Psoas muscle (tissue), 7 donors: ENCODE measurements at regions not wholly inside any gene's neighbourhood (a gene's known extent, or its start where the extent isn't known, plus 50 kb on each side); places are given as distances from the start of the nearest gene placed in this dataset.

ENCODE experiments used
- ATAC-seq, 4 donors: fragments of 200-7000 bp; cut with Tn5 transposase; one replicate each; pipeline ENCODE4 v1.9.1; 2020; ENCODE audit warnings: moderate library complexity in 3 of 4, mild to moderate bottlenecking in 2 of 4
- DNase-seq, 2 donors: peaks; one replicate each; pipeline ENCODE4 v3.0.0-alpha.2; 2020
- H3K27ac ChIP-seq: fragments of 200-600 bp; one replicate; pipeline ENCODE4 v1.8.0; 2022
- H3K27me3 ChIP-seq, 3 donors: fragments of 200-600 bp in 1 of 3; one replicate each; pipeline versions ENCODE4 v1.6.1 to v1.8.0; 2013 to 2022; ENCODE audit warnings: low read length in 2 of 3, mild to moderate bottlenecking in 2 of 3, moderate library complexity in 1 of 3; ENCODE audit not compliant: insufficient read depth in 3 of 3
- H3K36me3 ChIP-seq, 2 donors: fragments of 200-600 bp in 1 of 2; one replicate each; pipeline versions ENCODE4 v1.6.1 to v1.8.0; 2013 to 2022; ENCODE audit warnings: low read depth in 1 of 2, mild to moderate bottlenecking in 1 of 2, moderate library complexity in 1 of 2; ENCODE audit not compliant: insufficient read depth in 1 of 2
- H3K4me1 ChIP-seq: fragments of 200-600 bp; one replicate; pipeline ENCODE4 v1.8.0; 2022
- H3K4me3 ChIP-seq: fragments of 200-600 bp; one replicate; pipeline ENCODE4 v1.8.0; 2022; ENCODE audit warnings: mild to moderate bottlenecking
- H3K9me3 ChIP-seq: fragments of 200-600 bp; one replicate; pipeline ENCODE4 v1.8.0; 2022
- CTCF ChIP-seq: fragments of 200-600 bp; IDR thresholded peaks from one replicate; pipeline ENCODE4 v1.8.0; 2022; ENCODE audit warnings: antibody characterized with exemption
- WGBS, 3 donors: extraction: QIAGEN DNeasy Blood & Tissue Kit; methylation state at CpG; one replicate each; pipeline versions ENCODE4 v1.1.6 to v1.1.7; 2013; 5-methylcytosine and 5-hydroxymethylcytosine counted together
- intact Hi-C, 2 donors: fragments of 100-400 bp; cut with DNase I; formaldehyde crosslinking; loops; one replicate each; pipeline versions ENCODE4 v1.11.0 to v1.14.2; 2022
- donor health status: healthy with polysubstance abuse.
- donor health status: DM: no; HTN: no; CAD: no; lungs with moderate emphysema.
- donor health status: Bipolar disorder and iron deficiency.
- donor health status: healthy.
- donor health status: DM: yes; HTN: yes; CAD: no.
- donor health status: DM: no; HTN: no; CAD: no.
- donor health status: DM: yes; HTN: yes; CAD: no.

GRCh38 chr12:24389394-24389793 is 439.9 kb upstream of the SOX5 start:
- Histone ChIP-seq H3K4me1 (no peaks in the 10 kb centered on the region), H3K4me3 (no peak overlapping the region), H3K27ac (no peak overlapping the region), H3K36me3 (no peaks in the 10 kb centered on the region), H3K9me3 (peaks cover 4% of the 10 kb centered on the region), H3K27me3 (no peaks in the 10 kb centered on the region)
- DNase-seq (no peak), ATAC-seq (no peak)
- no peak for TF ChIP-seq CTCF
- 67 to 84% (median 69%) methylated on average over 1 of the region's 1 CpG for WGBS, 3 donors
- intact Hi-C loops, result no loop called here

- Histone ChIP-seq H3K27me3 (no peaks in the 10 kb centered on the region), H3K4me1 (no peaks in the 10 kb centered on the region), H3K4me3 (no peak overlapping the region), H3K9me3 (peaks cover 4% of the 10 kb centered on the region), H3K27ac (no peak overlapping the region), H3K36me3 (no peaks in the 10 kb centered on the region)
- ATAC-seq (no peak), DNase-seq (no peak)
- TF ChIP-seq CTCF, result no peak
- WGBS, 3 donors, result 88 to 94% (median 93%) methylated on average over 3 of the region's 3 CpGs
- intact Hi-C loops, result no loop called here
These were observed 437.9 kb upstream of the SOX5 start for GRCh38 chr12:24387381-24387780.

- no peaks in the 10 kb centered on the region for H3K4me1 ChIP-seq
- H3K9me3 ChIP-seq, result peaks cover 4% of the 10 kb centered on the region
- no peak for TF ChIP-seq CTCF
- no peaks in the 10 kb centered on the region for H3K36me3 ChIP-seq
- H3K27ac ChIP-seq, result no peak overlapping the region
- 58 to 61% (median 60%) methylated on average over 3 of the region's 3 CpGs for WGBS, 3 donors
- H3K27me3 ChIP-seq, result no peaks in the 10 kb centered on the region
- H3K4me3 ChIP-seq, result no peak overlapping the region
- intact Hi-C loops, result no loop called here
- DNase-seq, result no peak
- ATAC-seq, result no peak
These were observed 437.4 kb upstream of the SOX5 start for GRCh38 chr12:24386836-24387235.

GRCh38 chr12:24381790-24382189 is 432.3 kb upstream of the SOX5 start:
- H3K27ac ChIP-seq, result no peak overlapping the region
- H3K27me3 ChIP-seq, result no peaks in the 10 kb centered on the region
- intact Hi-C loops, result no loop called here
- 84 to 86% (median 86%) methylated on average over 3 of the region's 3 CpGs for WGBS, 3 donors
- no peak overlapping the region for H3K4me3 ChIP-seq
- H3K9me3 ChIP-seq, result no peaks in the 10 kb centered on the region
- ATAC-seq (no peak), DNase-seq (no peak)
- TF ChIP-seq CTCF, result no peak
- H3K4me1 ChIP-seq, result no peaks in the 10 kb centered on the region
- H3K36me3 ChIP-seq, result no peaks in the 10 kb centered on the region

GRCh38 chr12:24379861-24380521 is 430.5 kb upstream of the SOX5 start:
- no peaks in the 10 kb centered on the region for H3K27me3 ChIP-seq
- intact Hi-C loops, result no loop called here
- H3K9me3 ChIP-seq, result no peaks in the 10 kb centered on the region
- H3K36me3 ChIP-seq, result no peaks in the 10 kb centered on the region
- H3K27ac ChIP-seq, result no peak overlapping the region
- ATAC-seq, result no peak
- H3K4me1 ChIP-seq, result no peaks in the 10 kb centered on the region
- TF ChIP-seq CTCF, result no peak
- no peak overlapping the region for H3K4me3 ChIP-seq
- DNase-seq, result no peak
- 76 to 77% (median 76%) methylated on average over 5 of the region's 5 CpGs for WGBS, 3 donors
